ENCODE measurements at regions not wholly inside any gene's neighbourhood (a gene's known extent, or its start where the extent isn't known, plus 50 kb on each side); places are given as distances from the start of the nearest gene placed in this dataset.

GRCh38 chr14:30214461-30215090, 286.9 kb upstream of the PRKD1 start:
- TF ChIP-seq CTCF (IDR thresholded peaks at IDR 0.05) (peak; percentile 81), EZH2 (IDR thresholded peaks at IDR 0.05) (no peak), EZH2phosphoT487 (IDR thresholded peaks at IDR 0.05) (no peak)

Measured in neural progenitor cell (in vitro differentiated cells).